Panc1 (cell line): ENCODE measurements at regions not wholly inside any gene's neighbourhood (a gene's known extent, or its start where the extent isn't known, plus 50 kb on each side); places are given as distances from the start of the nearest gene placed in this dataset.

ENCODE experiments used
- SIN3A ChIP-seq: IDR thresholded peaks from 2 replicates; pipeline ENCODE4 v1.6.1; 2012; ENCODE audit warnings: low read depth, mild to moderate bottlenecking, low read length, moderate library complexity, borderline replicate concordance; ENCODE audit not compliant: insufficient read depth
- TCF7L2 ChIP-seq: IDR thresholded peaks from 2 replicates; pipeline ENCODE4 v1.6.1; 2011; ENCODE audit warnings: mild to moderate bottlenecking, low read depth, low read length, inconsistent platforms
- TF ChIP-seq, protein P1 (sequence below): fragments of 450-650 bp; IDR thresholded peaks from 2 replicates; pipeline ENCODE4 v1.5.1; 2017; ENCODE audit warnings: mild to moderate bottlenecking
- TF ChIP-seq, protein P2 (sequence below), 2 experiments: IDR thresholded peaks; 2 replicates each; pipeline ENCODE4 v1.6.1; 2011 to 2012; ENCODE audit warnings: low read depth in 2 of 2, control low read depth in 1 of 2, low read length in 1 of 2, mild to moderate bottlenecking in 1 of 2, moderate library complexity in 1 of 2; ENCODE audit not compliant: insufficient read depth in 1 of 2

DNA sequence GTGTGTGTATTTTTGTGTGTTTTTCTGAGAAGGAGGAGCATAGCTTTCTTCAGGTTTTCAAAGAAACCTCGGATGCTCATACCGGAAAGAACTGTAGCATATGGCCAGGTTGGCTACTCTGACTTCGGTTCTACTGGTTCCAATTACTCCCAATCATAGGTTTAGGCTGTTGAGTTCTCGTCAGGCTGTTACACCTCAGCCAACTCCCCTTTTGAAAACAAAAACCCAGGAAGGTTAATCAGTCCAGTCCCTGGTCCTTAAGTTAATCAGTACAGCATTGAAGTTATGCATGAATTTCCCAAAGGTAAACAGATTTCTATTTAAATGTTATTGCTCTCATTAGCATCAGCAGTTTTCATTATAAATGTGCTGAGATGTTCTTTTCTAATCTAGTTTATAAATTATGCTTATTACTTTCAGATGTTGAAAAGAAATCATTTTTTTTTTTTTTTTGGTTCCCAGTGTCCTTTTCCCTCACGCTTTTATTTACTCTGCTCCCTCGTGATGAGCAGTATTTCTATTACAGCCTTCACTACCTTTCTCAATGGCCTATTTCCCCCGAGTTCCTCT is 111.0 kb downstream of the NPIPB5 start:
- TF ChIP-seq, protein P1, sequence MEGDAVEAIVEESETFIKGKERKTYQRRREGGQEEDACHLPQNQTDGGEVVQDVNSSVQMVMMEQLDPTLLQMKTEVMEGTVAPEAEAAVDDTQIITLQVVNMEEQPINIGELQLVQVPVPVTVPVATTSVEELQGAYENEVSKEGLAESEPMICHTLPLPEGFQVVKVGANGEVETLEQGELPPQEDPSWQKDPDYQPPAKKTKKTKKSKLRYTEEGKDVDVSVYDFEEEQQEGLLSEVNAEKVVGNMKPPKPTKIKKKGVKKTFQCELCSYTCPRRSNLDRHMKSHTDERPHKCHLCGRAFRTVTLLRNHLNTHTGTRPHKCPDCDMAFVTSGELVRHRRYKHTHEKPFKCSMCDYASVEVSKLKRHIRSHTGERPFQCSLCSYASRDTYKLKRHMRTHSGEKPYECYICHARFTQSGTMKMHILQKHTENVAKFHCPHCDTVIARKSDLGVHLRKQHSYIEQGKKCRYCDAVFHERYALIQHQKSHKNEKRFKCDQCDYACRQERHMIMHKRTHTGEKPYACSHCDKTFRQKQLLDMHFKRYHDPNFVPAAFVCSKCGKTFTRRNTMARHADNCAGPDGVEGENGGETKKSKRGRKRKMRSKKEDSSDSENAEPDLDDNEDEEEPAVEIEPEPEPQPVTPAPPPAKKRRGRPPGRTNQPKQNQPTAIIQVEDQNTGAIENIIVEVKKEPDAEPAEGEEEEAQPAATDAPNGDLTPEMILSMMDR: no peak
- TF ChIP-seq SIN3A (no peak), TCF7L2 (no peak)
- TF ChIP-seq, protein P2, sequence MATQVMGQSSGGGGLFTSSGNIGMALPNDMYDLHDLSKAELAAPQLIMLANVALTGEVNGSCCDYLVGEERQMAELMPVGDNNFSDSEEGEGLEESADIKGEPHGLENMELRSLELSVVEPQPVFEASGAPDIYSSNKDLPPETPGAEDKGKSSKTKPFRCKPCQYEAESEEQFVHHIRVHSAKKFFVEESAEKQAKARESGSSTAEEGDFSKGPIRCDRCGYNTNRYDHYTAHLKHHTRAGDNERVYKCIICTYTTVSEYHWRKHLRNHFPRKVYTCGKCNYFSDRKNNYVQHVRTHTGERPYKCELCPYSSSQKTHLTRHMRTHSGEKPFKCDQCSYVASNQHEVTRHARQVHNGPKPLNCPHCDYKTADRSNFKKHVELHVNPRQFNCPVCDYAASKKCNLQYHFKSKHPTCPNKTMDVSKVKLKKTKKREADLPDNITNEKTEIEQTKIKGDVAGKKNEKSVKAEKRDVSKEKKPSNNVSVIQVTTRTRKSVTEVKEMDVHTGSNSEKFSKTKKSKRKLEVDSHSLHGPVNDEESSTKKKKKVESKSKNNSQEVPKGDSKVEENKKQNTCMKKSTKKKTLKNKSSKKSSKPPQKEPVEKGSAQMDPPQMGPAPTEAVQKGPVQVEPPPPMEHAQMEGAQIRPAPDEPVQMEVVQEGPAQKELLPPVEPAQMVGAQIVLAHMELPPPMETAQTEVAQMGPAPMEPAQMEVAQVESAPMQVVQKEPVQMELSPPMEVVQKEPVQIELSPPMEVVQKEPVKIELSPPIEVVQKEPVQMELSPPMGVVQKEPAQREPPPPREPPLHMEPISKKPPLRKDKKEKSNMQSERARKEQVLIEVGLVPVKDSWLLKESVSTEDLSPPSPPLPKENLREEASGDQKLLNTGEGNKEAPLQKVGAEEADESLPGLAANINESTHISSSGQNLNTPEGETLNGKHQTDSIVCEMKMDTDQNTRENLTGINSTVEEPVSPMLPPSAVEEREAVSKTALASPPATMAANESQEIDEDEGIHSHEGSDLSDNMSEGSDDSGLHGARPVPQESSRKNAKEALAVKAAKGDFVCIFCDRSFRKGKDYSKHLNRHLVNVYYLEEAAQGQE (IDR thresholded peaks at IDR 0.05; ENCODE audit: insufficient read depth in 1 of 2, low read depth in 2 of 2, low read length in 1 of 2): no peak
